Tibial nerve (tissue), 4 donors: ENCODE measurements at regions not wholly inside any gene's neighbourhood (a gene's known extent, or its start where the extent isn't known, plus 50 kb on each side); places are given as distances from the start of the nearest gene placed in this dataset.

Experiments
- EP300 ChIP-seq, 2 donors: sonication (generic); formaldehyde crosslinking; IDR thresholded peaks; one replicate each; pipeline ENCODE4 v1.6.1; 2017; ENCODE audit warnings: antibody characterized with exemption in 2 of 2, mild to moderate bottlenecking in 1 of 2
- POLR2A ChIP-seq, 2 donors: fragments of 450-650 bp; IDR thresholded peaks; one replicate each; pipeline ENCODE4 v1.6.1; 2017; ENCODE audit warnings: antibody characterized with exemption in 2 of 2, mild to moderate bottlenecking in 2 of 2, moderate library complexity in 2 of 2
- TF ChIP-seq, protein P1 (sequence below), 5 experiments: fragments of 200-600 bp in 3 of 5; fragments of 450-650 bp in 2 of 5; sonication (generic) in 3 of 5; IDR thresholded peaks; one replicate each; pipeline ENCODE4 v1.5.1; 2016 to 2019; ENCODE audit warnings: antibody characterized with exemption in 5 of 5, mild to moderate bottlenecking in 3 of 5, moderate library complexity in 2 of 5

DNA sequence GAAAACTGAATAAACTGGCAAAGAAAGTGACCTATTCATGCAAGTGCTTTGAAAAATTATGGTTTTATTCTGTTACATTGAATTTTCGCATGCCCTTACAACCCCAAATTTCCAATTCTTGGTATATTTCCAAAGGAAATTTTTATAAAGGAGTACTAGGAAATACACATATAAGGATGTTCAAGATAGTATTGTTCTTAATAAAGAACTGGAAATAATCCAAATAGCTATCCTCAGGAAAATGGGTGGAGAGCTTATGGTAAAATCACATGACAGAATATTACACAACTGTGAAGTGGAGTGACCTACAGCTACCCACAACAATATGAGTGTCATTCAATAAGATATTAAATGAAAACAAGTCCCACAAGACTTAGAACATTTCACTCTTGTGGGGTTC, 138.9 kb upstream of the BMPER start:
- TF ChIP-seq, protein P1, sequence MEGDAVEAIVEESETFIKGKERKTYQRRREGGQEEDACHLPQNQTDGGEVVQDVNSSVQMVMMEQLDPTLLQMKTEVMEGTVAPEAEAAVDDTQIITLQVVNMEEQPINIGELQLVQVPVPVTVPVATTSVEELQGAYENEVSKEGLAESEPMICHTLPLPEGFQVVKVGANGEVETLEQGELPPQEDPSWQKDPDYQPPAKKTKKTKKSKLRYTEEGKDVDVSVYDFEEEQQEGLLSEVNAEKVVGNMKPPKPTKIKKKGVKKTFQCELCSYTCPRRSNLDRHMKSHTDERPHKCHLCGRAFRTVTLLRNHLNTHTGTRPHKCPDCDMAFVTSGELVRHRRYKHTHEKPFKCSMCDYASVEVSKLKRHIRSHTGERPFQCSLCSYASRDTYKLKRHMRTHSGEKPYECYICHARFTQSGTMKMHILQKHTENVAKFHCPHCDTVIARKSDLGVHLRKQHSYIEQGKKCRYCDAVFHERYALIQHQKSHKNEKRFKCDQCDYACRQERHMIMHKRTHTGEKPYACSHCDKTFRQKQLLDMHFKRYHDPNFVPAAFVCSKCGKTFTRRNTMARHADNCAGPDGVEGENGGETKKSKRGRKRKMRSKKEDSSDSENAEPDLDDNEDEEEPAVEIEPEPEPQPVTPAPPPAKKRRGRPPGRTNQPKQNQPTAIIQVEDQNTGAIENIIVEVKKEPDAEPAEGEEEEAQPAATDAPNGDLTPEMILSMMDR (IDR thresholded peaks at IDR 0.05), result no peak
- TF ChIP-seq POLR2A (IDR thresholded peaks at IDR 0.05) (no peak), EP300 (IDR thresholded peaks at IDR 0.05) (no peak)
